ENCODE measurements at regions not wholly inside any gene's neighbourhood (a gene's known extent, or its start where the extent isn't known, plus 50 kb on each side); places are given as distances from the start of the nearest gene placed in this dataset.

DNA sequence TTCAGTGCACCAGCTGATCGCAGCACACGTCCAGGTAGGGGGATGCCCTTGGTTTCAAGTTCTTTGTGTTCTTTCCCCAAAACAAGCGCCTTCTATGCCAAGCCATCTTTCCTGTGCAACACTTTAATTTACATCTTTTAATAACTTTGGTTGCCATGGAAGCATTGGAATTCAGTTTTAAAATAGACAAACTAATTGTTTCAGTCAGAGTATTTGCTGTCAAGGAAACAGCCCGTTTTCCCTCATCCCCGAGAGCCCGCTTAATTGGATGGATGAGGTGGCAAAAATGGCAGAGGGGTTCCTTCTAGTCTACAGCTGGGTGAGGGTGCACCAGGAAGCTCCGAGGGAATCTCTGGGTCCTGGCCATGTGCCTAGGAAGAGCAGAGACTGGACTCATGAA is 793.7 kb upstream of the EEF2KMT start:
- peaks cover 17% of the 10 kb centered on the region for H3K9me3 Mint-ChIP-seq
- H3K27me3 Mint-ChIP-seq: no peaks in the 10 kb centered on the region
- no peaks in the 10 kb centered on the region for H3K4me1 Mint-ChIP-seq
- peaks cover 2% of the 10 kb centered on the region for H3K36me3 Mint-ChIP-seq
- H3K4me3 Mint-ChIP-seq: no peak overlapping the region
- no peak overlapping the region for H3K27ac Mint-ChIP-seq

GRCh38 chr16:5885521-5885920 is 787.9 kb upstream of the EEF2KMT start:
- no peak overlapping the region for H3K27ac Mint-ChIP-seq
- H3K9me3 Mint-ChIP-seq: no peaks in the 10 kb centered on the region
- H3K4me3 Mint-ChIP-seq: no peak overlapping the region
- no peaks in the 10 kb centered on the region for H3K27me3 Mint-ChIP-seq
- no peaks in the 10 kb centered on the region for H3K4me1 Mint-ChIP-seq
- no peaks in the 10 kb centered on the region for H3K36me3 Mint-ChIP-seq

- Mint-ChIP-seq H3K27ac (no peak overlapping the region), H3K4me3 (no peak overlapping the region), H3K36me3 (no peaks in the 10 kb centered on the region), H3K4me1 (no peaks in the 10 kb centered on the region), H3K9me3 (no peaks in the 10 kb centered on the region), H3K27me3 (no peaks in the 10 kb centered on the region)
Measured at GRCh38 chr16:5884996-5885395, 787.4 kb upstream of the EEF2KMT start.

DNA sequence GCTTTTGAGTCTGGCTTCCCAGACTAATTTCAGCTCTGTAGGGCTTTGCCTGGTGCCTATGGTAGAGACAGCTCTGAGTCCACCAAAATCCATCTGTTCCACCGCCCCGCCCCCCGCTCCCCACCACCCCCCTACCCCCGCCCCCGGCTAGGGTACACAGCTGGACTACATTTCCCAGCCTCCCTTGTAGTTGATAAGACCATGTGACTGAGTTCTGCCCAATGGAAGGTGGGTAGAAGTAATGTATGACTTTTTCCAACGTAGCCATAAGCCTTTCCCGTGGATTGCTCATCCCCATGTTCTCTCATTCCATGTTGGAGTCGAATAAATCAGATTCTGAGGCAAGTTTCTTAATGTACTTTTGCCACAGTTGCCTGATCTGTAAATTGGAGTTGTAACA is 786.7 kb upstream of the EEF2KMT start:
- no peaks in the 10 kb centered on the region for H3K9me3 Mint-ChIP-seq
- no peak overlapping the region for H3K27ac Mint-ChIP-seq
- no peaks in the 10 kb centered on the region for H3K27me3 Mint-ChIP-seq
- H3K4me1 Mint-ChIP-seq: no peaks in the 10 kb centered on the region
- no peak overlapping the region for H3K4me3 Mint-ChIP-seq
- H3K36me3 Mint-ChIP-seq: no peaks in the 10 kb centered on the region

DNA sequence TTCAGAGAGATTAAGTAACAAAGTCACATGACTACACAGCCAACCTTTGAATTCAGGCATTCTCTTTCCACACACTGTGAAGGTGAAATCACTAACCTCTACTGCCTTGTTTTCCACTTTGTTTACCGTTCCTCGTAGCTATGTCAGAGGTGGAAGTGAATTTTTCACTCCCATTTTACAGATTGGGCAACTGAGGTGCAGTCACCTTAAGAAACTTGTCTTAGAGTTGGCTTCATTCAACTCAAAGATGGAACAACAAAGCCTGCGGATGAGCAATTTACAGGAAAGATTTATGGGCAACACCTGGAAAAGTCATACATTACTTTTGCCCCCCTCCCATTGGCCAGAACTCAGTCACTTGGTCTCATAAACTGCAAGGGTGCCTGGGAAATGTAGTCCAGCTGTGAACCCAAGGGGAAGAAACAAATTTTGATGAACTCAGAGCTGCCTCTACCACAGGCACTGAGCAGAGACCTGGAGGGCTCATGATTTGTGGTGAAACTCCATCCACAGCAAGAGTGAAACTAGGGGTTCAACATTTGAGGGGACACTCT is 784.6 kb upstream of the EEF2KMT start:
- H3K36me3 Mint-ChIP-seq: no peaks in the 10 kb centered on the region
- no peaks in the 10 kb centered on the region for H3K27me3 Mint-ChIP-seq
- H3K4me3 Mint-ChIP-seq: no peak overlapping the region
- no peak overlapping the region for H3K27ac Mint-ChIP-seq
- H3K9me3 Mint-ChIP-seq: no peaks in the 10 kb centered on the region
- H3K4me1 Mint-ChIP-seq: no peaks in the 10 kb centered on the region

GRCh38 chr16:5875416-5875815 is 777.8 kb upstream of the EEF2KMT start:
- H3K4me1 Mint-ChIP-seq: no peaks in the 10 kb centered on the region
- no peak overlapping the region for H3K27ac Mint-ChIP-seq

GRCh38 chr16:5874899-5875298 is 777.3 kb upstream of the EEF2KMT start:
- peaks cover 2% of the 10 kb centered on the region for H3K27me3 Mint-ChIP-seq

More at GRCh38 chr16:5875416-5875815, 777.8 kb upstream of the EEF2KMT start:
- Mint-ChIP-seq H3K4me3 (no peak overlapping the region), H3K27me3 (no peaks in the 10 kb centered on the region), H3K36me3 (no peaks in the 10 kb centered on the region), H3K9me3 (peaks cover 12% of the 10 kb centered on the region)

GRCh38 chr16:5873221-5873620 is 775.6 kb upstream of the EEF2KMT start:
- H3K4me3 Mint-ChIP-seq: no peak overlapping the region
- peaks cover 2% of the 10 kb centered on the region for H3K27me3 Mint-ChIP-seq
- peaks cover 12% of the 10 kb centered on the region for H3K9me3 Mint-ChIP-seq
- no peaks in the 10 kb centered on the region for H3K36me3 Mint-ChIP-seq
- H3K4me1 Mint-ChIP-seq: no peaks in the 10 kb centered on the region
- H3K27ac Mint-ChIP-seq: no peak overlapping the region

More at GRCh38 chr16:5874899-5875298, 777.3 kb upstream of the EEF2KMT start:
- Mint-ChIP-seq H3K27ac (no peak overlapping the region), H3K4me1 (no peaks in the 10 kb centered on the region), H3K9me3 (peaks cover 12% of the 10 kb centered on the region), H3K36me3 (no peaks in the 10 kb centered on the region), H3K4me3 (no peak overlapping the region)

DNA sequence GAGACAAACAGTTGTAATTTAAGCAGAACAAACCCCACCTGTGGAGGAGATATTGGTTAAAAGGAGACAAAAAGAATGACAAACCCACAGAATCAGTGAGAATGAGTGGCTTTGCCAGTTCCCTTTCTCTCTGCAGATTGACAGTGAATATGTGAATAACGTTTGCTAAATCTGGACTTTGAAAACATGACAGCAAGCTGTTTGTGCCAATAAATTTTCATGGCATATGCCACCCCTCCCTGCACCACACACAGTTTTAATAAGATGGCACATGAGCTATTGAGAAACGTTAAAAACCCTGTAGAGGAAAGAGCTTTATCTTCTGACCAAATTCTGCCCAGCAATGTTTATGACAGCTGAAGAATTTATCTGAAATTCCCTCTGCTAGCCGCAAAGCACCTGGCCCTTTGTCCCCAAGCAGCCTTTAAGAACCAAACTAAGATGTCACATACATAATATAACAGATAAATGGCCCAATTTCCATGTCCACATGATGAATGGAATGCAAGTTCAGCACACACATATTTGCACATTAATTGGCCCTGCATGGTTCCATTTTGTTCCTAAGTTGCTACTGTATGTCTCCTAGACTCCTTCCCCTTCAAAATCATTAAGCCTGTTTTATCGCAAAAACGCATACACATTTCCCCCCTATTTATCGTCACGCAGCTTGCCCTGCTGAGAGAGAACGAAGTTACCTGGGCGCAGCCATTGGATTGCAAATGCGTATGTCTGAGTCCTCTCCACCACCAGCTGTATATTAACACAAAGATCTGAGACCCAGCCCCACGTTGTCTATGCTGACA is 773.5 kb upstream of the EEF2KMT start:
- no peaks in the 10 kb centered on the region for H3K4me1 Mint-ChIP-seq
- H3K27me3 Mint-ChIP-seq: peaks cover 2% of the 10 kb centered on the region
- no peak overlapping the region for H3K4me3 Mint-ChIP-seq
- no peaks in the 10 kb centered on the region for H3K36me3 Mint-ChIP-seq
- H3K27ac Mint-ChIP-seq: no peak overlapping the region
- H3K9me3 Mint-ChIP-seq: peaks cover 12% of the 10 kb centered on the region

DNA sequence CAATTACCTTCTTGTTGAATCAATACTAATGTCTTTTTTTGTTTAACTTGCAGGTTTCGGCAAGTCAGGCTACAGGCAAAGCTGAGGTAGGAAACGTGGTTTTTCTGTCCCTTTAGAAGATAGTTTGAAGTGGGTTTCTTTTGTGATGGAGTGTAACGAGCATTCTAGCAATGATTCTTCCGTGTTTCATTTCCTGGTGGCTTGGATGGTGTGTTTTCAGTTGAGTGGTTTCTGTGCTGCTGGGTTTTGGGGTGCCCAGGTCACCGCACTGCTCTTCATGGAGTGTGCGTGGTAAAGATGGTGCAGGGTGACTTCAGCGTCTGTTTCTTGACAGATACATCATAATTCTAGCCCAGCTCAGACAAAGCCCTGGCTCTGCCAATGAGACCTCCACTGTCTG is 769.7 kb upstream of the EEF2KMT start:
- H3K27ac Mint-ChIP-seq: no peak overlapping the region
- H3K27me3 Mint-ChIP-seq: peaks cover 2% of the 10 kb centered on the region
- no peaks in the 10 kb centered on the region for H3K9me3 Mint-ChIP-seq
- H3K4me1 Mint-ChIP-seq: no peaks in the 10 kb centered on the region
- H3K4me3 Mint-ChIP-seq: no peak overlapping the region
- H3K36me3 Mint-ChIP-seq: no peaks in the 10 kb centered on the region

- Mint-ChIP-seq H3K36me3 (no peaks in the 10 kb centered on the region), H3K27me3 (peaks cover 1% of the 10 kb centered on the region), H3K4me1 (no peaks in the 10 kb centered on the region)
Measured at GRCh38 chr16:5865236-5865635, 767.6 kb upstream of the EEF2KMT start.

DNA sequence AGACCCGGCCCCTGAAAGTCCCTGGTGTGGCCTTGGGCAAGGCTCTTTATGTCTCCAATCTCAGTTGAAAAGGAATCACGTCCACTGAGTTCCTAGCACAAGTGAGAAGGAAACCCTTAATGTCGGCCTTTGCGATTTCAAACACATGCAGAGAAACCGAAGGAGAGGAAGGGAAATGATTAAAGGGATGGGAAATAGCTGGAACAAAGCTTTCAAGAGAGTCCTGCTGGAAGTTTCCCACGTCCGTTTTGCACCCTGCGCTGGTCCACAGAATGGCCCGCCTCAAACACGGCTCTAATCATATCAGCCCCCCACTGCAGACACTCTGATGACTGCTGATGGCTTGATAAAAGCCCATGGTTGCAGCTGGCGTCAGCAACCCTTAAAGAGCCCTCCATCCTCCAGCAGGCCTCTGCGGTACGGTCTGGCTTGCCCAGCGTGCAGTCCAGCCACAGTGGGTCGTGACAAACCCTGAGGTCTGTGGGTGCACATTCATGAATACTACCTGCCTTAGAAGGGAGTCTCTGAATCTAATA is 765.5 kb upstream of the EEF2KMT start:
- Mint-ChIP-seq H3K4me1 (no peaks in the 10 kb centered on the region), H3K27ac (no peak overlapping the region), H3K36me3 (no peaks in the 10 kb centered on the region), H3K9me3 (no peaks in the 10 kb centered on the region), H3K27me3 (no peaks in the 10 kb centered on the region), H3K4me3 (no peak overlapping the region)

More at GRCh38 chr16:5865236-5865635, 767.6 kb upstream of the EEF2KMT start:
- no peak overlapping the region for H3K4me3 Mint-ChIP-seq
- no peaks in the 10 kb centered on the region for H3K9me3 Mint-ChIP-seq
- H3K27ac Mint-ChIP-seq: no peak overlapping the region

DNA sequence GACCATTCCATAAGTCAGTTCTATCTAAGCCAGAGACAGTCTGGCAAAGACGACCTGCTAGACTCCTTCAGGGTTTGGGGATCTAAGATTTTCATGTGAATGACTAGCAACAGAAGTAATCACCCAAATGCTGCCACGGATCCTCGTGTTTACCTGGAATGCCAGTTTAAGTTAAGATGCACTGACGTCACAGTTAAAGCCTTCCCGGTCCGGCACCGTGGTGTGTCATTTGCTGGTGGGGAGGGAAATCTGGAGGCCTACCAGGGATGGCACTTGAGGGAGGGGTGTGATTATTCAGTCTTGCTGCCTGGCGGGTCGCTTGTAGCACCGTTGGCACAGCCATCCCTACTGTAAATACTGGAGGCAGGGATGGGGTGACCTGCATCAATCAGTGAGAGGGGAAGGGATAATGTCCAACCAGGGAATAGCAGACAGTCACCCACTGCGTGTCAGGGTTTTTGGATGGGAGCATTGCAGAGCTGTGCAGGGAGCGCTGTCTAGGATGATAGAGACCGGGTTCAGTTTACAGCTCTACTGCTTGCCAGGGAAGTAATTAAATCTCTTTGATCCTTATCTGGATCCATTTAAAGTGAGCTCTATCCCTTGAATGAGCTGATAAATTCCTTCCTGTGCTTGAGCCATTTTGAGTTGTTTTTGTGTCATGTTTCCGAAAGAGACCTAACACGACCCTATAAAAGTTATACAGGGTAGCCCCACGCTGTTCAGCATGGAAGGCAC is 764.7 kb upstream of the EEF2KMT start:
- Mint-ChIP-seq H3K4me1 (no peaks in the 10 kb centered on the region), H3K9me3 (no peaks in the 10 kb centered on the region), H3K36me3 (no peaks in the 10 kb centered on the region), H3K4me3 (no peak overlapping the region), H3K27ac (no peak overlapping the region), H3K27me3 (no peaks in the 10 kb centered on the region)

DNA sequence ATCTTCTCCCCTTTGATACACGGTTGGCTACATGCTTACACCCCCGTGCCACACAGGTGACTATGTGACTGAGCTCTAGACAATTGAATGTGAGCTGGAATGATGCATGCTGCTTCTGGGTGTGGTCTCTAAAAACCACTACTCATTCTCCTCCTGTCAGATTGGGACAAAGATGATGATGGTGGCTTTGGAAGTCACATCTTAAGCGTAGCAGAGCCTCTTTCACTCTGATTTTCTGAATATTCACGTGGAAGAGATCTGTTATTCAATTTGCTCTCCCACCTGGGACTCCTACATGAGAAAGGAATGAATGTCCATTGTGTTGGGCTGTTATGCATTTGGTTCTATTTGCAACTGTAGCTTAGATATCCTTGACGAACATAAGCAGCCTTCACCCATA is 763.6 kb upstream of the EEF2KMT start:
- H3K9me3 Mint-ChIP-seq: no peaks in the 10 kb centered on the region
- no peaks in the 10 kb centered on the region for H3K36me3 Mint-ChIP-seq
- H3K27me3 Mint-ChIP-seq: no peaks in the 10 kb centered on the region
- H3K4me1 Mint-ChIP-seq: no peaks in the 10 kb centered on the region
- no peak overlapping the region for H3K27ac Mint-ChIP-seq
- H3K4me3 Mint-ChIP-seq: no peak overlapping the region

GRCh38 chr16:5858180-5858579 is 760.6 kb upstream of the EEF2KMT start:
- Mint-ChIP-seq H3K36me3 (no peaks in the 10 kb centered on the region), H3K9me3 (no peaks in the 10 kb centered on the region), H3K27me3 (no peaks in the 10 kb centered on the region), H3K27ac (no peak overlapping the region), H3K4me3 (no peak overlapping the region), H3K4me1 (no peaks in the 10 kb centered on the region)

DNA sequence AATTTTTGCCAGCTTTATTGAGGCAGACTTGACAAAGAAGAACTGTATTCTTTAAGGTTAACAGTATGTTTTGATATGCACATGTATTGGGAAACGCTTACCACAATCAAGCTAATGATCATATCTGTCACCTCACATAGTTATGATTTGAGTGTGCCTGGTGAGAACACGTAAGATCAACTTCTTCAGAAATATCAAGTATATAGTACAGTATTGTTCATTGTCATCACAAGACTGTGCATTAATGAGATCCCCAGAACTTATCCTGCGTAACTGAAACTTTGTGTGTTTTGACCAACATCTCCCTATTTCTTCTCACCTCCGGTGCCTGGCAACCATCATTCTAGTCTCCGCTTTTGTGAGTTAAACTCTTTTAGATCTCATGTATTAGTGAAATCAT is 756.4 kb upstream of the EEF2KMT start:
- Mint-ChIP-seq H3K27me3 (no peaks in the 10 kb centered on the region), H3K36me3 (no peaks in the 10 kb centered on the region), H3K27ac (no peak overlapping the region), H3K4me1 (no peaks in the 10 kb centered on the region), H3K4me3 (no peak overlapping the region), H3K9me3 (no peaks in the 10 kb centered on the region)

Data from activated naive CD4-positive, alpha-beta T cell treated with anti-CD3 and anti-CD28 coated beads, Interleukin-2, amount 50 U/mL, for 24 hours (primary cell).